GM19193 (cell line): ENCODE measurements at regions not wholly inside any gene's neighbourhood (a gene's known extent, or its start where the extent isn't known, plus 50 kb on each side); places are given as distances from the start of the nearest gene placed in this dataset.

Experiments
- POLR2A ChIP-seq: IDR thresholded peaks from 4 replicates; pipeline ENCODE4 v1.6.1; 2011; ENCODE audit not compliant: insufficient read depth, insufficient read length; ENCODE audit errors: extremely low read depth

- TF ChIP-seq POLR2A: peak; percentile 17
Measured at GRCh38 chr6:27157459-27158315, 89.8 kb upstream of the PRSS16 start.

GRCh38 chr6:27158316-27158643 is 89.2 kb upstream of the PRSS16 start:
- TF ChIP-seq POLR2A: no peak

- TF ChIP-seq POLR2A: no peak
Measured at GRCh38 chr6:27159725-27160124, 87.8 kb upstream of the PRSS16 start.

GRCh38 chr6:27161115-27161514 is 86.4 kb upstream of the PRSS16 start:
- no peak for TF ChIP-seq POLR2A

- TF ChIP-seq POLR2A: no peak
Measured at GRCh38 chr6:27161603-27161945, 85.9 kb upstream of the PRSS16 start.

GRCh38 chr6:27161946-27162603 is 85.4 kb upstream of the PRSS16 start:
- no peak for TF ChIP-seq POLR2A

GRCh38 chr6:27163834-27164233 is 83.7 kb upstream of the PRSS16 start:
- no peak for TF ChIP-seq POLR2A

- no peak for TF ChIP-seq POLR2A
Measured at GRCh38 chr6:27168108-27168507, 79.4 kb upstream of the PRSS16 start.

GRCh38 chr6:27168586-27169443 is 78.7 kb upstream of the PRSS16 start:
- TF ChIP-seq POLR2A: no peak

- no peak for TF ChIP-seq POLR2A
Measured at GRCh38 chr6:27174958-27175357, 72.5 kb upstream of the PRSS16 start.

- TF ChIP-seq POLR2A: no peak
Measured at GRCh38 chr6:27176096-27176495, 71.4 kb upstream of the PRSS16 start.

- no peak for TF ChIP-seq POLR2A
Measured at GRCh38 chr6:27176523-27177484, 70.7 kb upstream of the PRSS16 start.

GRCh38 chr6:27177485-27178406 is 69.8 kb upstream of the PRSS16 start:
- peak; percentile 60 for TF ChIP-seq POLR2A

GRCh38 chr6:27178407-27178730 is 69.1 kb upstream of the PRSS16 start:
- TF ChIP-seq POLR2A: no peak

GRCh38 chr6:27178860-27179259 is 68.6 kb upstream of the PRSS16 start:
- no peak for TF ChIP-seq POLR2A
